CD14-positive monocyte (primary cell): ENCODE measurements at regions not wholly inside any gene's neighbourhood (a gene's known extent, or its start where the extent isn't known, plus 50 kb on each side); places are given as distances from the start of the nearest gene placed in this dataset.

Source experiments
- DNase-seq, 3 donors: peaks; one replicate each; pipeline ENCODE4 v3.0.0-alpha.2; 2011 to 2022
- H2AFZ ChIP-seq: 2 replicates; pipeline ENCODE4 v1.6.0; 2012; ENCODE audit warnings: mild to moderate bottlenecking, low read depth, low read length, inconsistent platforms; ENCODE audit not compliant: insufficient read depth, poor library complexity, severe bottlenecking
- H3K27ac ChIP-seq, 2 donors: 1 replicate in 1 of 2; 2 replicates in 1 of 2; pipeline ENCODE4 v1.5.1; 2012 to 2013; ENCODE audit warnings: low read length in 2 of 2, control low read depth in 1 of 2, inconsistent platforms in 1 of 2, low read depth in 1 of 2, mild to moderate bottlenecking in 1 of 2
- H3K27me3 ChIP-seq, 2 donors: one replicate each; pipeline versions ENCODE4 v1.6.0 to v1.6.1; 2011 to 2013; ENCODE audit warnings: low read length in 2 of 2; ENCODE audit not compliant: control insufficient read depth in 2 of 2, insufficient read depth in 2 of 2
- H3K36me3 ChIP-seq, 2 donors: replicated peaks in 1 of 2; 1 replicate in 1 of 2; 2 replicates in 1 of 2; pipeline versions ENCODE4 v1.5.1 to v1.6.1; 2012 to 2013; ENCODE audit warnings: low read length in 2 of 2, control low read depth in 1 of 2, inconsistent platforms in 1 of 2, mild to moderate bottlenecking in 1 of 2; ENCODE audit not compliant: insufficient read depth in 2 of 2, control insufficient read depth in 1 of 2
- H3K4me1 ChIP-seq, 2 donors: 1 replicate in 1 of 2; 2 replicates in 1 of 2; pipeline versions ENCODE4 v1.5.1 to v1.6.1; 2012 to 2013; ENCODE audit warnings: low read length in 2 of 2, control low read depth in 1 of 2, inconsistent platforms in 1 of 2, mild to moderate bottlenecking in 1 of 2, moderate library complexity in 1 of 2; ENCODE audit not compliant: insufficient read depth in 2 of 2, control insufficient read depth in 1 of 2
- H3K4me2 ChIP-seq: replicated peaks from 2 replicates; pipeline ENCODE3; 2012; ENCODE audit warnings: low read length, moderate library complexity, mild to moderate bottlenecking; ENCODE audit not compliant: poor library complexity, severe bottlenecking; ENCODE audit errors: extremely low read depth
- H3K4me3 ChIP-seq, 3 experiments: fragments of 200-600 bp in 1 of 3; sonication (generic) in 1 of 3; replicated peaks in 1 of 3; 1 replicate in 2 of 3; 2 replicates in 1 of 3; pipeline ENCODE4 v1.5.1; 2011 to 2013; ENCODE audit warnings: low read length in 3 of 3, mild to moderate bottlenecking in 3 of 3, control low read depth in 2 of 3, low read depth in 2 of 3, inconsistent platforms in 1 of 3, moderate library complexity in 1 of 3
- H3K79me2 ChIP-seq: 2 replicates; pipeline ENCODE4 v1.6.0; 2012; ENCODE audit warnings: mild to moderate bottlenecking, control low read depth, inconsistent platforms, low read length, moderate library complexity; ENCODE audit not compliant: insufficient read depth
- H3K9ac ChIP-seq: 2 replicates; pipeline ENCODE4 v1.6.0; 2017; ENCODE audit warnings: low read length, mild to moderate bottlenecking; ENCODE audit not compliant: insufficient read depth, poor library complexity, severe bottlenecking
- H3K9me3 ChIP-seq, 2 donors: replicated peaks in 1 of 2; 1 replicate in 1 of 2; 2 replicates in 1 of 2; pipeline versions ENCODE4 v1.5.1 to v1.6.1; 2012 to 2013; ENCODE audit warnings: low read length in 2 of 2, control low read depth in 1 of 2; ENCODE audit not compliant: control insufficient read depth in 1 of 2, insufficient read depth in 1 of 2
- H4K20me1 ChIP-seq: 2 replicates; pipeline ENCODE4 v1.6.0; 2012; ENCODE audit warnings: mild to moderate bottlenecking, low read length, control low read depth, moderate library complexity; ENCODE audit not compliant: insufficient read depth
- H3K27ac Mint-ChIP-seq, 7 donors: one replicate each; pipeline ENCODE4 v1.8.0; 2020; ENCODE audit warnings: mild to moderate bottlenecking in 7 of 7, mixed read lengths in 7 of 7, moderate library complexity in 6 of 7, inconsistent platforms in 2 of 7
- H3K27me3 Mint-ChIP-seq, 3 donors: one replicate each; pipeline ENCODE4 v1.8.0; 2021 to 2022; ENCODE audit warnings: low read depth in 3 of 3, mild to moderate bottlenecking in 3 of 3, mixed read lengths in 3 of 3, moderate library complexity in 3 of 3, inconsistent platforms in 1 of 3
- H3K36me3 Mint-ChIP-seq, 2 donors: one replicate each; pipeline ENCODE4 v1.8.0; 2020; ENCODE audit warnings: mixed read lengths in 2 of 2, inconsistent platforms in 1 of 2, mild to moderate bottlenecking in 1 of 2
- H3K4me1 Mint-ChIP-seq: one replicate; pipeline ENCODE4 v1.8.0; 2020; ENCODE audit warnings: mild to moderate bottlenecking, mixed read lengths
- H3K4me3 Mint-ChIP-seq, 2 donors: one replicate each; pipeline ENCODE4 v1.8.0; 2020; ENCODE audit warnings: mild to moderate bottlenecking in 2 of 2, mixed read lengths in 2 of 2, moderate library complexity in 1 of 2
- H3K9me3 Mint-ChIP-seq, 7 donors: one replicate each; pipeline ENCODE4 v1.8.0; 2020 to 2022; ENCODE audit warnings: mixed read lengths in 7 of 7, mild to moderate bottlenecking in 6 of 7, moderate library complexity in 6 of 7, inconsistent platforms in 2 of 7
- WGBS: methylation state at CpG from one replicate; pipeline ENCODE4 v1.1.5; 2013; ENCODE audit warnings: missing lambda C conversion rate; ENCODE audit not compliant: insufficient coverage; 5-methylcytosine and 5-hydroxymethylcytosine counted together
- intact Hi-C, 2 donors: fragments of 100-400 bp; cut with micrococcal nuclease; formaldehyde crosslinking; loops; one replicate each; pipeline versions ENCODE4 v1.15.0 to v1.15.1; 2023
- TF ChIP-seq, protein P1 (sequence below): fragments of 200-600 bp; IDR thresholded peaks from one replicate; pipeline ENCODE4 v1.8.0; 2022; ENCODE audit warnings: antibody characterized with exemption, mild to moderate bottlenecking

DNA sequence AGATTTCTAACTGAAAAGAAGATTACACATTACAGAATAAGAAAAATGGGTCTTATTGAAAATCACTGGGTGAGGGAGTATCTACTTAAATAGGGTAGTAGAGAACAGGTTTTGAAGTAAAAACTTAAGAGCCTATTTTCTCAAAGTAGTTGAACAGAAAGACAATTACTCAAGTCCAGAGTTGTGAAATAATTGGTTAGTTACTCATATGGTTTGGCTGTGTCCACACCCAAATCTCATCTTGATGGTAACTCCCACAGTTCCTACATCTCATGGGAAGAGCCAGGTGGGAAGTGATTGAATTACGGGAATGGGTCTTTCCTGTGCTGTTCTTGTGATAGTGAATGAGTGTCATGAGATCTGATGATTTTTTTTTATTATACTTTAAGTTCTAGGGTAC is 1035.3 kb upstream of the GJE1 start:
- Mint-ChIP-seq H3K27ac (no peak overlapping the region), H3K9me3 (peaks cover 6 to 21% (median 18%) of the 10 kb centered on the region in 7 donors), H3K4me1 (no peaks in the 10 kb centered on the region), H3K36me3 (no peaks in the 10 kb centered on the region), H3K27me3 (no peaks in the 10 kb centered on the region), H3K4me3 (no peak overlapping the region)
- H3K79me2 ChIP-seq, result no peaks in the 10 kb centered on the region
- TF ChIP-seq, protein P1, sequence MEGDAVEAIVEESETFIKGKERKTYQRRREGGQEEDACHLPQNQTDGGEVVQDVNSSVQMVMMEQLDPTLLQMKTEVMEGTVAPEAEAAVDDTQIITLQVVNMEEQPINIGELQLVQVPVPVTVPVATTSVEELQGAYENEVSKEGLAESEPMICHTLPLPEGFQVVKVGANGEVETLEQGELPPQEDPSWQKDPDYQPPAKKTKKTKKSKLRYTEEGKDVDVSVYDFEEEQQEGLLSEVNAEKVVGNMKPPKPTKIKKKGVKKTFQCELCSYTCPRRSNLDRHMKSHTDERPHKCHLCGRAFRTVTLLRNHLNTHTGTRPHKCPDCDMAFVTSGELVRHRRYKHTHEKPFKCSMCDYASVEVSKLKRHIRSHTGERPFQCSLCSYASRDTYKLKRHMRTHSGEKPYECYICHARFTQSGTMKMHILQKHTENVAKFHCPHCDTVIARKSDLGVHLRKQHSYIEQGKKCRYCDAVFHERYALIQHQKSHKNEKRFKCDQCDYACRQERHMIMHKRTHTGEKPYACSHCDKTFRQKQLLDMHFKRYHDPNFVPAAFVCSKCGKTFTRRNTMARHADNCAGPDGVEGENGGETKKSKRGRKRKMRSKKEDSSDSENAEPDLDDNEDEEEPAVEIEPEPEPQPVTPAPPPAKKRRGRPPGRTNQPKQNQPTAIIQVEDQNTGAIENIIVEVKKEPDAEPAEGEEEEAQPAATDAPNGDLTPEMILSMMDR, result no peak
- no peak overlapping the region for H2AFZ ChIP-seq
- H3K27me3 ChIP-seq, result no peaks in the 10 kb centered on the region
- peaks cover 0 to 13% of the 10 kb centered on the region in 2 donors for H3K9me3 ChIP-seq
- H3K36me3 ChIP-seq, result no peaks in the 10 kb centered on the region
- H3K4me2 ChIP-seq, result no peak overlapping the region
- no peak overlapping the region for H3K9ac ChIP-seq
- intact Hi-C loops, result no loop called here
- no peaks in the 10 kb centered on the region for H3K4me1 ChIP-seq
- no peak overlapping the region for H3K4me3 ChIP-seq
- WGBS, result no CpG with 5 or more reads among the region's 1 CpG
- no peaks in the 10 kb centered on the region for H4K20me1 ChIP-seq
- DNase-seq, result no peak
- H3K27ac ChIP-seq, result no peak overlapping the region

GRCh38 chr6:141095308-141095707 is 1037.4 kb upstream of the GJE1 start:
- TF ChIP-seq, protein P1, result no peak
- no peaks in the 10 kb centered on the region for H3K36me3 ChIP-seq
- Mint-ChIP-seq H3K9me3 (peaks cover 4 to 23% (median 18%) of the 10 kb centered on the region in 7 donors), H3K27ac (no peak overlapping the region), H3K27me3 (no peaks in the 10 kb centered on the region), H3K4me3 (no peak overlapping the region), H3K36me3 (no peaks in the 10 kb centered on the region), H3K4me1 (no peaks in the 10 kb centered on the region)
- DNase-seq, result no peak
- no peak overlapping the region for H3K4me2 ChIP-seq
- intact Hi-C loops, result no loop called here
- H3K9ac ChIP-seq, result no peak overlapping the region
- no peaks in the 10 kb centered on the region for H3K79me2 ChIP-seq
- no peaks in the 10 kb centered on the region for H4K20me1 ChIP-seq
- no peak overlapping the region for H3K27ac ChIP-seq
- no peaks in the 10 kb centered on the region for H3K27me3 ChIP-seq
- no peak overlapping the region for H3K4me3 ChIP-seq
- H3K9me3 ChIP-seq, result peaks cover 0 to 13% of the 10 kb centered on the region in 2 donors
- no CpG with 5 or more reads among the region's 1 CpG for WGBS
- no peak overlapping the region for H2AFZ ChIP-seq
- H3K4me1 ChIP-seq, result no peaks in the 10 kb centered on the region
